ENCODE measurements at regions not wholly inside any gene's neighbourhood (a gene's known extent, or its start where the extent isn't known, plus 50 kb on each side); places are given as distances from the start of the nearest gene placed in this dataset.

DNA sequence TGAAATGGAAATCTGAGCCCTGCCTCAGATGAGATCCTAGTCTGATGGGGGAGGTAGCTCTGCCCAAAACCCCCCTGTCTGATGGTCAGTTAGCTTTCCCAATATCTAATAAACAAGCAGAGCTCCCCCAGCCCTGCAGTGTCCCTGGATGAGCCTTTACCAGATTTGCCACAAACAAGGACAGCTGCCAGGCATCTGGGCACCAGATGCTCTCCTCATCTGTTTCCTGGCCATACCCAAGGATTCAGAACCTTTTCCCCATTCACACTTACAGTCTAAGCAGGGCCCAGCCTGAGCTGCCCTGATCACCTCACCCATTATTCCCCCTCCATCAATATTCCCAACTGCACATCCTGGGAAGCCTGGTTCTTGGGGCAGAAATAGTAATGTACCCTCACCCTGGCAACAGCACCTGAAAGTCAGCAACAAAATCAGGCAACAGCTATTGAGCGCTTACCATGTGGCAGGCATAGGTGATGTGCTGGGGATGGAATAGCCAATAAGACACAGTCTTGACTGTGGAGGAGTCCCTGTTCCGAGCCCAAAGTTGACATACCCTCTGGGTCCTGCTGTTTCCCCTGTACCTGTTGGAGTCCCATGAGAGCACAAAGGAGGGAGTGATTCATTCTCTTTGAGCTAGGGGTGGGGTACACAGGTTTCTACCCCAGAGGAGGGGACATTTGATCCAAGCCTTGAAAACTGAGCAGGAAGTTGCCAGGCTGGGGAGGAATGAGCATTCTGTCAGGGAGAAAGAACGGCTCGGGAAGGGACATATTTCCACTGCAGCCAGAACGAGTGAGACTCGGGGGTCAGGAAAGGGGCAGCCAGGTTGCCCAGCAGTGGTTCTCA is 147.4 kb downstream of the TMEM132E start:
- Histone ChIP-seq H3K9me3 (no peaks in the 10 kb centered on the region), H3K4me1 (no peaks in the 10 kb centered on the region), H3K4me3 (no peak overlapping the region), H3K27me3 (no peaks in the 10 kb centered on the region), H3K36me3 (no peaks in the 10 kb centered on the region), H3K27ac (no peak overlapping the region)
- no peak for DNase-seq (ENCODE audit: low spot score in 2 of 2)
- TF ChIP-seq CTCF (IDR thresholded peaks at IDR 0.05), result no peak
- TF ChIP-seq POLR2A (IDR thresholded peaks at IDR 0.05), result no peak
- TF ChIP-seq POLR2AphosphoS5 (IDR thresholded peaks at IDR 0.05), result no peak
- intact Hi-C loops (cut with DNase I; ENCODE audit: low total_unique reads), result no loop called here

DNA sequence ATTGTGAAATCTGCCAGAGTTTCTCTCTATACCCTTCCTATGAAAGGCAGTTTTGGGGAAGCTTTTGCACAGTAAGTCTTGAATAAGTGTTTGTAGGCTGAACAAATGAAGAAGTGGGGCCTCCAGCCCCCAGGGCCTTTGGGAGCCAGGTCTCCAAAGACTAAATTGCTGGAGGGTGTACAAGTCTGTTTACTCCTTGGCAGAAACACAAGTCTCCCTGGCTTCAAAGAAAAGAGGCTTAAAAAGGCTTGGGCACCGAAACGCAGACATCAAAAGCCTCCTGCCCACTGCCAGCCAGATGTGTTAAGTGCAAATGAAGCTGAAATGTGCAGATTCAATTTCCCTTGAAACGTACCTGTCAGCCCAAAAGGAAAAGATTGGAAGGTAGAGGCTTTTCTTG is 146.3 kb downstream of the TMEM132E start:
- H3K4me1 ChIP-seq, result no peaks in the 10 kb centered on the region
- peak overlapping the region in 1 of 2 donors; percentile 2 for H3K27ac ChIP-seq
- TF ChIP-seq CTCF (IDR thresholded peaks at IDR 0.05), result no peak
- TF ChIP-seq POLR2AphosphoS5 (IDR thresholded peaks at IDR 0.05), result no peak
- intact Hi-C loops (cut with DNase I; ENCODE audit: low total_unique reads), result no loop called here
- H3K9me3 ChIP-seq, result no peaks in the 10 kb centered on the region
- no peaks in the 10 kb centered on the region for H3K36me3 ChIP-seq
- no peak for DNase-seq (ENCODE audit: low spot score in 2 of 2)
- no peaks in the 10 kb centered on the region for H3K27me3 ChIP-seq
- H3K4me3 ChIP-seq, result no peak overlapping the region

GRCh38 chr17:34725008-34725407 is 145.6 kb downstream of the TMEM132E start:
- DNase-seq (ENCODE audit: low spot score in 2 of 2), result no peak
- TF ChIP-seq POLR2AphosphoS5 (IDR thresholded peaks at IDR 0.05) (no peak), CTCF (IDR thresholded peaks at IDR 0.05) (no peak), POLR2A (IDR thresholded peaks at IDR 0.05) (no peak)
- no peaks in the 10 kb centered on the region for H3K36me3 ChIP-seq
- no peak overlapping the region for H3K4me3 ChIP-seq
- H3K27ac ChIP-seq, result no peak overlapping the region
- no peaks in the 10 kb centered on the region for H3K4me1 ChIP-seq
- no peaks in the 10 kb centered on the region for H3K9me3 ChIP-seq
- no peaks in the 10 kb centered on the region for H3K27me3 ChIP-seq
- intact Hi-C loops (cut with DNase I; ENCODE audit: low total_unique reads), result no loop called here

DNA sequence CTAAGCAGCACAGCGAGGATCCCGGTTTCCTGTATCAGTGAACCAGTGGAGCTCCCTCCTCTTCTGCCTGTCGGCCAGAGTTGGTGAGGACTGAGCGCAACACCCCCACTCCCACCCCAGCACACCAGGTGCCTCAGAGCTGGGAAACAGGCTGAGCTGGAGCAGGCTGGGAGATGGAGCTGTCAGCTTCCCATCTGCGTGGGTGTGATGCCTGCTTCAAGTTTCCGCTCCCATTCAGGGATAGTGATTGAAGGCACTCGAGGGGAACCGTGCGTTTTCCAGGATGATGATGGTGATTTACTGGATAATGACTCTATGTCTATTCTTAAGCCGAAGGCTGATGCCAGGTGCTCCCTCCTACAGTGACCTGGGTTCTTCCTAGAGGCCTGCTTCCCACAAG is 144.5 kb downstream of the TMEM132E start:
- Histone ChIP-seq H3K4me3 (no peak overlapping the region), H3K4me1 (no peaks in the 10 kb centered on the region), H3K27me3 (no peaks in the 10 kb centered on the region), H3K27ac (no peak overlapping the region), H3K36me3 (no peaks in the 10 kb centered on the region), H3K9me3 (no peaks in the 10 kb centered on the region)
- DNase-seq (ENCODE audit: low spot score in 2 of 2), result no peak
- intact Hi-C loops (cut with DNase I; ENCODE audit: low total_unique reads), result no loop called here
- TF ChIP-seq CTCF (IDR thresholded peaks at IDR 0.05), result no peak
- no peak for TF ChIP-seq POLR2AphosphoS5 (IDR thresholded peaks at IDR 0.05)
- no peak for TF ChIP-seq POLR2A (IDR thresholded peaks at IDR 0.05)

- peak overlapping the region; percentile 25 to 86 for H3K27ac ChIP-seq
Observed at GRCh38 chr17:34721326-34721725, 141.9 kb downstream of the TMEM132E start.

More at GRCh38 chr17:34721326-34721725, 141.9 kb downstream of the TMEM132E start:
- DNase-seq (ENCODE audit: low spot score in 2 of 2), result peak in 1 of 2 donors; percentile 79
- Histone ChIP-seq H3K4me3 (no peak overlapping the region), H3K36me3 (no peaks in the 10 kb centered on the region), H3K9me3 (no peaks in the 10 kb centered on the region), H3K4me1 (no peaks in the 10 kb centered on the region), H3K27me3 (no peaks in the 10 kb centered on the region)
- intact Hi-C loops (cut with DNase I; ENCODE audit: low total_unique reads), result no loop called here
- TF ChIP-seq POLR2AphosphoS5 (IDR thresholded peaks at IDR 0.05), result no peak
- TF ChIP-seq CTCF (IDR thresholded peaks at IDR 0.05), result no peak
- TF ChIP-seq POLR2A (IDR thresholded peaks at IDR 0.05), result no peak

Data from breast epithelium (tissue), 4 donors.